IMR-90 (cell line): ENCODE measurements at regions not wholly inside any gene's neighbourhood (a gene's known extent, or its start where the extent isn't known, plus 50 kb on each side); places are given as distances from the start of the nearest gene placed in this dataset.

Experiments used
- ATAC-seq: fragments of 200-7000 bp; cut with Tn5 transposase; 2 replicates; pipeline ENCODE4 v1.9.1; 2020; ENCODE audit warnings: low read depth, mild to moderate bottlenecking, moderate library complexity
- BruUV-seq: library from RNA; stranded (reverse); fragments of 400-500 nt; replicated peaks from 2 replicates; lab custom pipeline; 2021; lab: Mats Ljungman, UMichigan
- CTCF ChIA-PET: fragments of 300-600 bp; formaldehyde crosslinking; extraction: SDS; loops from one replicate; lab custom pipeline; 2021; ENCODE audit warnings: antibody characterized with exemption; lab: Yijun Ruan, JAX
- POLR2A ChIA-PET: fragments of 300-600 bp; sonication (Branson Sonifier 250); formaldehyde crosslinking; loops from one replicate; lab custom pipeline; 2022; ENCODE audit warnings: antibody characterized with exemption; ENCODE audit not compliant: unreplicated experiment; lab: Charles Lee
- DNase-seq: peaks from one replicate; pipeline ENCODE4 v3.0.0; 2013
- H2AFZ ChIP-seq: replicated peaks from 2 replicates; pipeline ENCODE3; 2013; ENCODE audit warnings: low read length, mild to moderate bottlenecking; ENCODE audit not compliant: poor library complexity
- H2AK5ac ChIP-seq: 2 replicates; pipeline ENCODE4 v1.6.1; 2013; ENCODE audit warnings: low read depth, low read length, inconsistent platforms
- H2AK9ac ChIP-seq: replicated peaks from 2 replicates; pipeline ENCODE3; 2013; ENCODE audit warnings: mild to moderate bottlenecking, low read depth, low read length, moderate library complexity; ENCODE audit not compliant: poor library complexity
- H2BK120ac ChIP-seq: 2 replicates; pipeline ENCODE4 v1.6.1; 2013; ENCODE audit warnings: low read depth, low read length, inconsistent platforms
- H2BK15ac ChIP-seq: 3 replicates; pipeline ENCODE4 v1.6.1; 2013; ENCODE audit warnings: low read depth, low read length, inconsistent platforms
- H2BK20ac ChIP-seq: 2 replicates; pipeline ENCODE4 v1.6.1; 2013; ENCODE audit warnings: low read depth, mild to moderate bottlenecking, inconsistent platforms, low read length, moderate library complexity
- H2BK5ac ChIP-seq: 2 replicates; pipeline ENCODE4 v1.6.1; 2013; ENCODE audit warnings: mild to moderate bottlenecking, low read depth, low read length, inconsistent platforms; ENCODE audit not compliant: poor library complexity, severe bottlenecking
- H3K14ac ChIP-seq: replicated peaks from 2 replicates; pipeline ENCODE4 v1.6.1; 2013; ENCODE audit warnings: low read depth, low read length, inconsistent platforms
- H3K18ac ChIP-seq: 2 replicates; pipeline ENCODE4 v1.6.1; 2013; ENCODE audit warnings: low read depth, low read length, control low read depth
- H3K23ac ChIP-seq: 2 replicates; pipeline ENCODE4 v1.6.1; 2013; ENCODE audit warnings: low read depth, low read length, inconsistent platforms
- H3K27ac ChIP-seq: 2 replicates; pipeline ENCODE4 v1.5.1; 2013; ENCODE audit warnings: mild to moderate bottlenecking, control low read depth, low read length; ENCODE audit not compliant: insufficient read depth
- H3K27me3 ChIP-seq: 2 replicates; pipeline ENCODE4 v1.6.1; 2013; ENCODE audit warnings: low read length; ENCODE audit not compliant: control insufficient read depth, insufficient read depth
- H3K36me3 ChIP-seq: 2 replicates; pipeline ENCODE4 v1.6.1; 2013; ENCODE audit warnings: low read length, mixed read lengths; ENCODE audit not compliant: control insufficient read depth, insufficient read depth
- H3K4ac ChIP-seq: 2 replicates; pipeline ENCODE4 v1.6.1; 2013; ENCODE audit warnings: low read depth, low read length, inconsistent platforms
- H3K4me1 ChIP-seq: 2 replicates; pipeline ENCODE4 v1.6.1; 2013; ENCODE audit warnings: low read length, mixed read lengths; ENCODE audit not compliant: control insufficient read depth, insufficient read depth
- H3K4me2 ChIP-seq: 2 replicates; pipeline ENCODE4 v1.6.1; 2013; ENCODE audit warnings: low read depth, mild to moderate bottlenecking, control low read depth, low read length, moderate library complexity
- H3K4me3 ChIP-seq: 2 replicates; pipeline ENCODE4 v1.5.1; 2013; ENCODE audit warnings: low read depth, mild to moderate bottlenecking, control low read depth, low read length, moderate library complexity; ENCODE audit not compliant: insufficient read depth
- H3K56ac ChIP-seq: 2 replicates; pipeline ENCODE4 v1.6.1; 2013; ENCODE audit warnings: low read length, inconsistent platforms; ENCODE audit not compliant: insufficient read depth; ENCODE audit errors: extremely low read depth
- H3K79me1 ChIP-seq, 2 experiments: 2 replicates each; pipeline ENCODE4 v1.6.1; 2013; ENCODE audit warnings: low read length in 2 of 2, inconsistent platforms in 1 of 2, low read depth in 1 of 2
- H3K9ac ChIP-seq: 2 replicates; pipeline ENCODE4 v1.6.1; 2013; ENCODE audit warnings: low read depth, low read length, control low read depth
- H3K9me1 ChIP-seq: 2 replicates; pipeline ENCODE4 v1.6.1; 2013; ENCODE audit warnings: low read length, inconsistent platforms; ENCODE audit not compliant: insufficient read depth
- H3K9me3 ChIP-seq: 2 replicates; pipeline ENCODE4 v1.6.1; 2013; ENCODE audit warnings: low read length; ENCODE audit not compliant: control insufficient read depth, insufficient read depth
- H4K20me1 ChIP-seq: 2 replicates; pipeline ENCODE4 v1.6.1; 2013; ENCODE audit warnings: low read length, inconsistent platforms; ENCODE audit not compliant: insufficient read depth
- H4K5ac ChIP-seq: 2 replicates; pipeline ENCODE4 v1.6.1; 2013; ENCODE audit warnings: mild to moderate bottlenecking, low read depth, low read length, control low read depth
- H4K8ac ChIP-seq, 2 experiments: 2 replicates each; pipeline ENCODE4 v1.6.1; 2013; ENCODE audit warnings: low read depth in 2 of 2, low read length in 2 of 2, control low read depth in 1 of 2, inconsistent platforms in 1 of 2
- H4K91ac ChIP-seq: 2 replicates; pipeline ENCODE4 v1.6.1; 2013; ENCODE audit warnings: low read depth, low read length, inconsistent platforms; ENCODE audit not compliant: insufficient read depth
- BHLHE40 ChIP-seq: fragments of 150-350 bp; IDR thresholded peaks from 2 replicates; pipeline ENCODE4 v1.6.1; 2016; ENCODE audit warnings: mild to moderate bottlenecking, low read depth, low read length
- CEBPB ChIP-seq: IDR thresholded peaks from 2 replicates; pipeline ENCODE4 v1.6.1; 2012; ENCODE audit warnings: low read depth, low read length, improper control_type of control experiment
- CHD1 ChIP-seq: IDR thresholded peaks from 2 replicates; pipeline ENCODE4 v1.6.1; 2012; ENCODE audit warnings: low read depth, low read length, improper control_type of control experiment
- CTCF ChIP-seq: conservative IDR thresholded peaks from 2 replicates; pipeline ENCODE4 v1.5.1; 2012; ENCODE audit warnings: mild to moderate bottlenecking, low read depth, low read length, improper control_type of control experiment
- ELK1 ChIP-seq: fragments of 150-350 bp; IDR thresholded peaks from 2 replicates; pipeline ENCODE4 v1.6.1; 2016; ENCODE audit warnings: low read depth, mild to moderate bottlenecking, low read length, moderate library complexity, borderline replicate concordance
- FOS ChIP-seq: fragments of 150-350 bp; IDR thresholded peaks from 2 replicates; pipeline ENCODE4 v1.6.1; 2016; ENCODE audit warnings: low read depth, low read length
- MAFK ChIP-seq: IDR thresholded peaks from 2 replicates; pipeline ENCODE4 v1.6.1; 2012; ENCODE audit warnings: low read depth, low read length, improper control_type of control experiment
- MAZ ChIP-seq: IDR thresholded peaks from 2 replicates; pipeline ENCODE4 v1.6.1; 2012; ENCODE audit warnings: low read depth, mild to moderate bottlenecking, low read length, improper control_type of control experiment, moderate library complexity, borderline replicate concordance
- MXI1 ChIP-seq: IDR thresholded peaks from 2 replicates; pipeline ENCODE4 v1.6.1; 2012; ENCODE audit warnings: low read depth, mild to moderate bottlenecking, low read length, moderate library complexity, borderline replicate concordance
- NFE2L2 ChIP-seq: fragments of 150-350 bp; IDR thresholded peaks from 2 replicates; pipeline ENCODE4 v1.6.1; 2016; ENCODE audit warnings: low read depth, mild to moderate bottlenecking, low read length
- POLR2A ChIP-seq: IDR thresholded peaks from 2 replicates; pipeline ENCODE4 v1.6.1; 2012; ENCODE audit warnings: mild to moderate bottlenecking, low read depth, low read length
- RAD21 ChIP-seq: IDR thresholded peaks from 2 replicates; pipeline ENCODE4 v1.6.1; 2012; ENCODE audit warnings: low read length, improper control_type of control experiment
- RCOR1 ChIP-seq: IDR thresholded peaks from 2 replicates; pipeline ENCODE4 v1.6.1; 2012; ENCODE audit warnings: mild to moderate bottlenecking, low read length, improper control_type of control experiment; ENCODE audit not compliant: insufficient replicate concordance
- RFX5 ChIP-seq: IDR thresholded peaks from 2 replicates; pipeline ENCODE4 v1.8.0; 2012; ENCODE audit warnings: low read depth, mild to moderate bottlenecking, low read length, moderate library complexity
- SMC3 ChIP-seq: fragments of 150-350 bp; IDR thresholded peaks from 2 replicates; pipeline ENCODE4 v1.6.1; 2016; ENCODE audit warnings: low read depth, mild to moderate bottlenecking, antibody characterized with exemption, low read length, moderate library complexity
- USF2 ChIP-seq: fragments of 150-350 bp; IDR thresholded peaks from 2 replicates; pipeline ENCODE4 v1.6.1; 2017; ENCODE audit warnings: mild to moderate bottlenecking, antibody characterized with exemption, low read length, low read depth
- dilution Hi-C: fragments of 300-500 bp; cut with HindIII; formaldehyde crosslinking; loops from one replicate; pipeline ENCODE4 v1.14.3; 2018; ENCODE audit warnings: low sequenced_read_pairs; ENCODE audit not compliant: unreplicated experiment
- in situ Hi-C: fragments of 300-500 bp; cut with MboI; formaldehyde crosslinking; loops from 3 replicates; pipeline ENCODE4 v1.14.3; 2019; ENCODE audit warnings: low sequenced_read_pairs, inconsistent platforms, mixed read lengths
- intact Hi-C: fragments of 100-400 bp; cut with micrococcal nuclease; formaldehyde crosslinking; loops from 2 replicates; pipeline ENCODE4 v1.10.0; 2022

GRCh38 chr3:22292681-22293080, 541.7 kb upstream of the ZNF385D start:
- Histone ChIP-seq H2AK9ac (no peak overlapping the region), H3K27me3 (no peaks in the 10 kb centered on the region), H4K20me1 (no peaks in the 10 kb centered on the region), H2BK120ac (no peak overlapping the region), H3K9ac (no peak overlapping the region), H2BK5ac (no peak overlapping the region), H2AK5ac (no peak overlapping the region), H4K91ac (no peak overlapping the region), H3K23ac (no peak overlapping the region), H3K4ac (no peak overlapping the region), H3K4me1 (no peaks in the 10 kb centered on the region), H2AFZ (no peak overlapping the region), H3K14ac (no peak overlapping the region), H3K27ac (no peak overlapping the region), H4K8ac (no peak overlapping the region), H3K79me1 (no peaks in the 10 kb centered on the region), H3K4me2 (no peak overlapping the region), H3K9me3 (peaks cover 6% of the 10 kb centered on the region), H2BK20ac (no peak overlapping the region), H3K36me3 (no peaks in the 10 kb centered on the region), H4K5ac (no peak overlapping the region), H3K56ac (no peak overlapping the region), H2BK15ac (no peak overlapping the region), H3K4me3 (no peak overlapping the region), H3K18ac (no peak overlapping the region), H3K9me1 (no peaks in the 10 kb centered on the region)
- DNase-seq (no peak), ATAC-seq (no peak)
- dilution Hi-C loops: no loop called here
- in situ Hi-C loops: no loop called here
- intact Hi-C loops: no loop called here
- no TSS peak for BruUV-seq
- ChIA-PET CTCF (no interaction called here), POLR2A (no interaction called here)
- no peak for TF ChIP-seq RFX5
- no peak for TF ChIP-seq CTCF
- TF ChIP-seq FOS: no peak
- TF ChIP-seq ELK1: no peak
- no peak for TF ChIP-seq MAFK
- no peak for TF ChIP-seq POLR2A
- TF ChIP-seq MAZ: no peak
- TF ChIP-seq RCOR1: no peak
- no peak for TF ChIP-seq CHD1
- TF ChIP-seq RAD21: no peak
- TF ChIP-seq BHLHE40: no peak
- no peak for TF ChIP-seq NFE2L2
- no peak for TF ChIP-seq MXI1
- no peak for TF ChIP-seq SMC3
- no peak for TF ChIP-seq CEBPB
- TF ChIP-seq USF2: no peak
